Activated naive CD4-positive, alpha-beta T cell treated with anti-CD3 and anti-CD28 coated beads for 36 hours (primary cell): ENCODE measurements at regions not wholly inside any gene's neighbourhood (a gene's known extent, or its start where the extent isn't known, plus 50 kb on each side); places are given as distances from the start of the nearest gene placed in this dataset.

Source experiments
- CTCF ChIA-PET: fragments of 350-600 bp; sonication (Branson Sonifier 250); formaldehyde crosslinking; loops from one replicate; lab custom pipeline; 2021; ENCODE audit warnings: antibody characterized with exemption; lab: Charles Lee
- DNase-seq: peaks from one replicate; pipeline ENCODE4 v3.0.0-alpha.2; 2020
- H3K27ac Mint-ChIP-seq: one replicate; pipeline ENCODE4 v1.8.0; 2021; ENCODE audit warnings: mild to moderate bottlenecking, mixed read lengths
- H3K27me3 Mint-ChIP-seq: one replicate; pipeline ENCODE4 v1.8.0; 2021; ENCODE audit warnings: low read depth, mixed read lengths
- H3K36me3 Mint-ChIP-seq: one replicate; pipeline ENCODE4 v1.8.0; 2021; ENCODE audit warnings: low read depth, mixed read lengths
- H3K4me1 Mint-ChIP-seq: one replicate; pipeline ENCODE4 v1.8.0; 2021; ENCODE audit warnings: low read depth, mixed read lengths
- H3K4me3 Mint-ChIP-seq: one replicate; pipeline ENCODE4 v1.8.0; 2021; ENCODE audit warnings: mild to moderate bottlenecking, moderate library complexity, mixed read lengths
- H3K9me3 Mint-ChIP-seq: one replicate; pipeline ENCODE4 v1.8.0; 2021; ENCODE audit warnings: mixed read lengths
- intact Hi-C: fragments of 100-400 bp; cut with micrococcal nuclease; formaldehyde crosslinking; loops from one replicate; pipeline ENCODE4 v1.15.1; 2023

DNA sequence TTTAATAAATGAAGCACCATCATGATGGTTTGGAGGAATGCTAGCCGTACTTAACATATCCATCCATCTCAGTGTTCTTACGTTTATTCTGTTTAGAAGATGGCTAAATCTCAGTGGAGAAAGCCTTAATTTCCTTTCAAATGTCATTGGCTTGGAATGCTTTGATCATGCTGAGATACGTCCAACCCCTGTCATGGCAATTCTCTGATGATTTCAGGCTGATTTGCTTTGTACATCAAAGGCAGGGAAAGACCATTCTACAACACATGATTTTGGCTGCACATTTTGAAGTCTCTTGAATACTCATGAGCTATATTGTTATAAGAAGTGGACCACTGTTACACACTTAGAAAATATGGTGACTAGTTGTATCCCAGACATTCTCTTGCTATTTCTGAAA lies 1048.4 kb downstream of the MAT2B start:
- Mint-ChIP-seq H3K27ac (no peak overlapping the region), H3K27me3 (no peaks in the 10 kb centered on the region), H3K9me3 (peaks cover 2% of the 10 kb centered on the region), H3K36me3 (no peaks in the 10 kb centered on the region), H3K4me1 (no peaks in the 10 kb centered on the region), H3K4me3 (no peak overlapping the region)
- CTCF ChIA-PET: no interaction called here
- no peak for DNase-seq
- intact Hi-C loops: no loop called here

DNA sequence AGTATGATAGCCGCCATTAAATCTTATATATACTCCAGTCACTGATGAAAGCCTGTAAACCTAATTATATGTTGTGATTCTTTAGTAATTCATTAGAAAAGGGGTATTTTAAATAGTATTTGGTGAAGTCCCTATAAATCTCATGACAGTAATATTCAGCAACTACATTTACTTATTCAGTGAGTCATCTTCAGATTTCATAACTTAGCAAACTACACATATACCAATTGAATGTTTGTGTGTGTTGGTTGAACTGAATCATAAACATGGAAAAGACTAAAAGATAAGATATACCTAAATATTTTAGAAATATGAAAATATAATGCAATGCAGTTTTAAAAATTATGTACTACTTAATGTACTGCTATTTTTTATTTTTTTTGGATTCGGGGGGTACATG lies 1050.4 kb downstream of the MAT2B start:
- Mint-ChIP-seq H3K4me1 (no peaks in the 10 kb centered on the region), H3K4me3 (no peak overlapping the region), H3K36me3 (no peaks in the 10 kb centered on the region), H3K27ac (no peak overlapping the region), H3K27me3 (no peaks in the 10 kb centered on the region), H3K9me3 (peaks cover 7% of the 10 kb centered on the region)
- CTCF ChIA-PET: no interaction called here
- DNase-seq: no peak
- intact Hi-C loops: no loop called here

DNA sequence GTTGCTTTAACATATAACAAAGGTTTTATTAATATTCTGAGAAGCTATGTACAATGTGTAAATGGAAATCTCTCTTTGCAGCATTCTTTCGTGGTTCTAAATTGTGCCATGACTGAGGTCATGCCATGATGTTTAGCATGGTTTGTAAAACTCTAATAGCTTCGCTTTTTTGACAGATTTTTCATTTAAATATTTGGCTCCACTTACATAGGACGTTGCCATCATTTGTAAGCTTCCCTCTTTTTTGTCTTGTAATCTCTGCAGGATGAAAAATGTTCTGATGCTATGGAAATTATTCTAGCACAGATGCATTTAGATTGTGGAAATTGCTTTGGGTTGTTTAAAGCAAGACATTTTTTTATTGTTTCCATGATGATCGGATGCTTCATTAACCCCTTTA lies 1054.8 kb downstream of the MAT2B start:
- Mint-ChIP-seq H3K4me3 (no peak overlapping the region), H3K9me3 (peaks cover 7% of the 10 kb centered on the region), H3K27ac (no peak overlapping the region), H3K36me3 (no peaks in the 10 kb centered on the region), H3K27me3 (no peaks in the 10 kb centered on the region), H3K4me1 (no peaks in the 10 kb centered on the region)
- CTCF ChIA-PET: no interaction called here
- no peak for DNase-seq
- intact Hi-C loops: no loop called here

DNA sequence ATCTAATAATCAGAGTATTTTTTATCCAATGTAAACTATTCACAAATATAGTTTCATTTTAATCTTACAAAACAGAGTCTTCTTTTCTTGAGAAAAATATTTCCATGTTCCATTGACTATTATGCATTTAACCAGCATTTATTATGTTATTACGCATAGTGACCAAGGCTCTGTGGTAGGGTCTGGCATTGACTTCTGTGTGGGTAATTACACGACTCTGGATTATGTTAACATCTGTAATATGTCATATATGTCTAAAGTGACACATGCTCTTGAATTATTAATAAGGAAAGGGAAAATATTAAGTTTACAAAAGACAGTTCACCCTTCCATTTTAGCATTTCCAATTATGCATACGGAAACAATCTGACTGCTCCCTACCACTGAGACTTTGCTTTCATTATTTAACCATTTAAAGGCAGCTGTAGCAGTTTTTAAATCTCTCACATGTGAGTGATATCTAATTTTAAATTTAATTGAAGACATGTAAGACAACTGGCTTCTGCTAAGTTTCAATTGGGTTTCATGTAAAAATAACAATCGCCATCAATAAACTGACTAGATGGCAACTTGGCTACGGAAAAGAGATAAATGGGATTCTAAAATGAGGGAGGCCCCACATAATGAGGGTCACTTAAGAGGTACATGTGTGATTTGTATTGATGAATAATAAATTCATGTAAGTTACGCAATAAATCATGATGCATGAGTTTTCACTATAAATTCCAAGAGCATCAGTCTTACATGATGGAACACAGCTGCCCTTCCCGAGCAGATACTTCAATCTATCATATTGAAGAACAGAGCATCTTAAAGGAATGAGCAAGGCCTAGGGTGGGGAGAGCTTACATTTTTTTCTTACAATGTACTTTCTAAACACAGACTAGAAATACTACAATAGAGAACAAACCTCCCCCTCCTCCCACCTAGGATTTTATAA lies 1056.8 kb downstream of the MAT2B start:
- peaks cover 4% of the 10 kb centered on the region for H3K9me3 Mint-ChIP-seq
- no peaks in the 10 kb centered on the region for H3K27me3 Mint-ChIP-seq
- no peaks in the 10 kb centered on the region for H3K4me1 Mint-ChIP-seq
- H3K4me3 Mint-ChIP-seq: no peak overlapping the region
- CTCF ChIA-PET: no interaction called here
- intact Hi-C loops: no loop called here
- no peak overlapping the region for H3K27ac Mint-ChIP-seq
- DNase-seq: no peak
- H3K36me3 Mint-ChIP-seq: no peaks in the 10 kb centered on the region

DNA sequence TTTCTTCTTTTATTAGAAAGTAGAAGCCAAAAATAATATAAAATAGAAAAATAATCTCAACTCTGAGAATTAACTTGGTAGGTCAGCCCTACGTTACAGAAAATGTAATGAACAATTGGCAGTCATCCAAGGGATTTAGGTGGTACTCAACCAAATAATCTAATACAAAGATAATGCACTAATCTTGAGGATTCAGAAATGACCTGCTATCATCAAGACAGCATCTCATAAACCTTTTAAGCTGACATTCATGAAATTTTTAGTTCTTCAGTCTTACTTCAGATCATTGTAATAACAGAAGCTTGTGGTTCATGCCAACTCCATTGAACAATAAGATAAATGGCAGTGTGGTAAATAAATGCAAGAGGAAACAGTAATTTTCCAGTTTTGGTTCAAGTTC lies 1058.0 kb downstream of the MAT2B start:
- Mint-ChIP-seq H3K4me3 (no peak overlapping the region), H3K4me1 (no peaks in the 10 kb centered on the region), H3K27me3 (no peaks in the 10 kb centered on the region), H3K27ac (no peak overlapping the region), H3K36me3 (no peaks in the 10 kb centered on the region), H3K9me3 (peaks cover 4% of the 10 kb centered on the region)
- CTCF ChIA-PET: no interaction called here
- intact Hi-C loops: no loop called here
- DNase-seq: no peak

DNA sequence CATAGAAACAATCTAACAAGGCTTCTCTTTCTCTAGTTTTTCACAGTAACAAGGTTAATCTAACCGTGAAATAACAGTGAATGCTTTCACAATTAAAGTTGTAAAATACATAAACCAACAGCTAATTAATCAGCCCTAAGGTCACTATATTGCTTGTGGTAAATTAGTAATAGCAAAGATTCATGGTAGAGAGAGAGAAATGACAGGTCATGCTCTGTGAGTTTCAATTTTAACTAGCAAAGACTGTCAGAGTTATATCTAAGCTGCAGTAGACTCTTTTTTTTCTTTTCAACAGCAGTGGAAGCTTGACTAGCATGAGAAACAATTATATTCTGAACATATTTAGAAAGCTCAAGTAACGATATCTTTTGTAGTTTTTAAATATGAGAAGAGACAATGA lies 1068.0 kb downstream of the MAT2B start:
- Mint-ChIP-seq H3K9me3 (peaks cover 1% of the 10 kb centered on the region), H3K27me3 (no peaks in the 10 kb centered on the region), H3K4me3 (no peak overlapping the region), H3K36me3 (no peaks in the 10 kb centered on the region), H3K27ac (no peak overlapping the region), H3K4me1 (no peaks in the 10 kb centered on the region)
- intact Hi-C loops: no loop called here
- DNase-seq: no peak
- CTCF ChIA-PET: no interaction called here

DNA sequence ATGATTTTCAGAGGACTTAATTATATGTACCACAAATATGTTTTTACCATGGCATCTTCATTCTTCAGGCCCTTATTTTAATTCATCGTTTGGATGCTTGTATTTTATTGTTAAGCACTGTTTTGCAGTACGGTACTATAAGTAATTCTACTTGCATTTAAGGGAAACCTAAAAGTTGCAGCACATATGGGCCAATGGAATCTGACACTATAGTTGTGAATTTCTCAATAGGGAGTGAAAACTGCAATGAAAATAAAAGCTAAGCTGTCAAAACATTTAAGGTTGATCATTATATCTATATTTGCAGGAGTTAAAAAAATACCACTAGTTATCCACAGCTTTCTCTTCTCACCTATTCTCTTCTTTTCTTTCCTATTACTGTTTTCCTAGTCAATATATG lies 1071.8 kb downstream of the MAT2B start:
- no peaks in the 10 kb centered on the region for H3K4me1 Mint-ChIP-seq
- DNase-seq: no peak
- peaks cover 1% of the 10 kb centered on the region for H3K9me3 Mint-ChIP-seq
- intact Hi-C loops: no loop called here
- H3K4me3 Mint-ChIP-seq: no peak overlapping the region
- no peaks in the 10 kb centered on the region for H3K36me3 Mint-ChIP-seq
- CTCF ChIA-PET: interaction anchor here (0.5 kb wide), 1 partner anchor 1103 kb away, joined by 3 read pairs; no protein-coding TSS in a partner anchor
- no peaks in the 10 kb centered on the region for H3K27me3 Mint-ChIP-seq
- H3K27ac Mint-ChIP-seq: no peak overlapping the region

DNA sequence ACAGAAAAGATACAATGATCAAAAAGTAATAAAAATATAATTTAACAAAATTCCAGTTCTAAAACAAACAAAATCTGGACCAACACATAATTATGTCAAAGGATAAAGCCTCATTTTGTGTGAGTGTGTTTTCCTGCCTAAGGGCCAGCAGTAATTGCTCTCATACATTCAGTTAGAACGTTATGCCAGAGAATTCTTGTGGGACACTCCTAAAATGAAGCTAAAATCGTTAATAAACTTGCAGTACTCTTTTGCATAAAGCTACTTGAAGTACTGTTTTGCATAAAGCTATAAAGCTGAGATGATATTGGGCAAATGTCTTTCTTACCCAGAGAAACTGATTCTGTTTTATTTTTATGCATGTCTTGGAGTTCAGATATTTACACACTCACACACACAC lies 1072.3 kb downstream of the MAT2B start:
- Mint-ChIP-seq H3K27me3 (no peaks in the 10 kb centered on the region), H3K4me1 (no peaks in the 10 kb centered on the region), H3K27ac (no peak overlapping the region), H3K4me3 (no peak overlapping the region), H3K9me3 (peaks cover 1% of the 10 kb centered on the region), H3K36me3 (no peaks in the 10 kb centered on the region)
- intact Hi-C loops: no loop called here
- DNase-seq: no peak
- CTCF ChIA-PET: interaction anchor here (0.5 to 0.9 kb wide), 2 partner anchors 55 to 1103 kb away, joined by 3 to 4 read pairs; no protein-coding TSS in a partner anchor

DNA sequence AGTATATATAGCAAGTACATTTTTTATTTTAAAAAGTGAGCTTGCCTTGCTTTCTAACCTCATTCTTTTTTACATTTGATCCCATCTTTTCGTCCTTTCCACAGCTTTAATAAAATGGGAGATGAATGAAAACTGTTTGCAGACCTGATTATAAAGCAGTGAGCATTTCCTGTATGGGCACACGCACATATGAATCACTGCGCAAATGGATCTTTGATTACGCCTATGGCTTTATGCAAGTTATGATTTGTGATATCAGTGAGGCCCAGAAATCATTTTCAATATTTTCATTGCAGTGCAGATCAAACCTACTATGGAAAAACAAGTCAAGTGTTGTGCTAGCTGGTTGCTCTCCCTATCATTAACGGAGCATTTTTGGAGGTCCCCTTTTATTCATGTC lies 1073.0 kb downstream of the MAT2B start:
- intact Hi-C loops: no loop called here
- Mint-ChIP-seq H3K27ac (no peak overlapping the region), H3K36me3 (no peaks in the 10 kb centered on the region), H3K9me3 (peaks cover 1% of the 10 kb centered on the region), H3K4me3 (no peak overlapping the region), H3K4me1 (no peaks in the 10 kb centered on the region), H3K27me3 (no peaks in the 10 kb centered on the region)
- CTCF ChIA-PET: interaction anchor here (0.9 kb wide), 1 partner anchor 56 kb away, joined by 4 read pairs; no protein-coding TSS in a partner anchor
- DNase-seq: no peak

DNA sequence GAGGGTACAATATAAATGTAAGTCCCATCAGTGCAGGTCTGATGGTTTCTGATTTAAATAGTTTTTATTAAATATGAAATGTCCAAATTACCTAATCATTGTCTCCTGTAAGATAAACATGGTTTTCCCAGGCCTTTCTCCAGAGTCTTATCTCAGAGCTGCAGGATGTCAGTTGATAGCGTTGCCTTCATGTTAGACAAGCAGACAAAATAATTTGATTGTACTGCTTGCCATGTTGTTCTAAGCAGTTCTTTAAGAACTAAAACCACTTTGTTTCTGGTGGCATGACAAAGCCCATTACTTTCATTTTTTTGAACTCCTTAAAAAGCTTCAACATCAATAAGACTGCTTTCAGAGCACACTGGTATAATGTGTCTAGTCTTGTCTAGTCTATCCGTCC lies 1073.5 kb downstream of the MAT2B start:
- H3K4me3 Mint-ChIP-seq: no peak overlapping the region
- intact Hi-C loops: no loop called here

DNA sequence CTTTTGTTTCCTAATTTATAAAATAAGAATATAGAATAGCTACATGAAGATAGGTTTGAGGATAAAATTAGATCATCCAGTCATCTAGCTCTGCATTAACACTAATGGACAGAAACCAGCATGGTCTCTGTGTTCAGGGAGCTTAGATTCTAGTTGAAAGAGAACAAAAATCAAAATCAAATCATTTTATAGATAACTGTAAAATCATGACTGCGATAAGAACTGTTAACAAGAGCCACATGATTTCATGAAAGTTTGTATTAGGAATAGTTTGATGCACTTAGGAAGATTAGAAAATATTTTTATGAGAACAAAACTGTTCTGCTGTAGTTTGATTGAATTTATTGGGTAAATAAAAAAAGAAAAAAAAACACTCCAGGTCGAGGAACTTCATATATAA lies 1074.7 kb downstream of the MAT2B start:
- no peaks in the 10 kb centered on the region for H3K36me3 Mint-ChIP-seq
- intact Hi-C loops: no loop called here
- no peaks in the 10 kb centered on the region for H3K4me1 Mint-ChIP-seq
- no peaks in the 10 kb centered on the region for H3K27me3 Mint-ChIP-seq
- no peak overlapping the region for H3K4me3 Mint-ChIP-seq
- no peaks in the 10 kb centered on the region for H3K9me3 Mint-ChIP-seq
- CTCF ChIA-PET: no interaction called here
- no peak for DNase-seq
- no peak overlapping the region for H3K27ac Mint-ChIP-seq

More for the DNA sequence above, 1073.5 kb downstream of the MAT2B start:
- Mint-ChIP-seq H3K36me3 (no peaks in the 10 kb centered on the region), H3K27me3 (no peaks in the 10 kb centered on the region), H3K4me1 (no peaks in the 10 kb centered on the region), H3K9me3 (peaks cover 1% of the 10 kb centered on the region), H3K27ac (no peak overlapping the region)
- CTCF ChIA-PET: interaction anchor here (0.9 kb wide), 1 partner anchor 57 kb away, joined by 4 read pairs; no protein-coding TSS in a partner anchor
- DNase-seq: no peak

DNA sequence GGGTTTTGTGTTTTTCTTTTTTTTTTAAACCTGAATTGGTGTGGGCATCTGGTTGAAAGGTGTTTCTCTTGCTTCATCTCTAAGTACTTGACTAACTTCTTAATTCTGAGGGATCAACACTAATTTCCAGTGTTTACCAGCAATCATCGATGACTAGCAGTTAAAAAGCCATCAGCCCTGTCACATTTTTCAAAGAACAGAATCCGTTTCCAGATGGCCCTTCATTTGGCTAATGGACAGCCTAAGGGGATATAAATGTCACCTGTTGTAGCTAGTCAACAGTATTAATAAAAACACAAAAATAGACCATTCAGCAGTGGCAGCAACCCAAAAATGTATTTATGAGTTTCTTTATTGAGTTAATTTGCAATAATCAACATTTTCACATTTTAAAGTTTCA lies 1076.5 kb downstream of the MAT2B start:
- H3K27me3 Mint-ChIP-seq: no peaks in the 10 kb centered on the region
- CTCF ChIA-PET: no interaction called here
- no peaks in the 10 kb centered on the region for H3K36me3 Mint-ChIP-seq
- intact Hi-C loops: no loop called here
- no peak for DNase-seq
- peaks cover 5% of the 10 kb centered on the region for H3K9me3 Mint-ChIP-seq
- no peaks in the 10 kb centered on the region for H3K4me1 Mint-ChIP-seq
- no peak overlapping the region for H3K27ac Mint-ChIP-seq
- no peak overlapping the region for H3K4me3 Mint-ChIP-seq

DNA sequence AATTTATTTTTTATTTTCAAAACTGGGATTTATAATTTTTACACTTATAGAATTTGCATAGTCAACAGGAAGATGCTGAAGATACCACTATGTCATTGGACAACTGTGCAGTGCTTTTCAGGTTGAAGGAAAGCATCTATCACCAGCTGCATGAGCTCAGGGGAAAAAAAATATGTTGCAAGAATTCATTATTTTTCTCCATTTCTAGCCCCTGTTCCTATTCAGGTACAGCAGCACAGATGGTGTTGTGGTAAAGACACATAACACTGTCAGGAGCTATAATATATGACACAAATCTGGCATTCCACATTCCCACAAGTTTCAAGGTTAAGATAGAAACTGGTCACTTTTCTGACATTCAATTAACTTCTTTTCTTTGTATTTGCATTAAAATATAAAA lies 1088.6 kb downstream of the MAT2B start:
- Mint-ChIP-seq H3K27me3 (no peaks in the 10 kb centered on the region), H3K9me3 (peaks cover under 1% of the 10 kb centered on the region), H3K36me3 (no peaks in the 10 kb centered on the region), H3K4me3 (no peak overlapping the region), H3K27ac (no peak overlapping the region), H3K4me1 (no peaks in the 10 kb centered on the region)
- intact Hi-C loops: no loop called here
- no peak for DNase-seq
- CTCF ChIA-PET: no interaction called here
